C4-2B (cell line): ENCODE measurements at regions not wholly inside any gene's neighbourhood (a gene's known extent, or its start where the extent isn't known, plus 50 kb on each side); places are given as distances from the start of the nearest gene placed in this dataset.
A peak's percentile ranks its signal among the peaks of the same experiment; 100 is the strongest.

Experiments used
- ZFX ChIP-seq: fragments of 450-650 bp; IDR thresholded peaks from 2 replicates; pipeline ENCODE4 v1.6.1; 2017
- TF ChIP-seq, protein P1 (sequence below): fragments of 450-650 bp; conservative IDR thresholded peaks from 2 replicates; pipeline ENCODE4 v1.5.1; 2017; ENCODE audit warnings: mild to moderate bottlenecking

DNA sequence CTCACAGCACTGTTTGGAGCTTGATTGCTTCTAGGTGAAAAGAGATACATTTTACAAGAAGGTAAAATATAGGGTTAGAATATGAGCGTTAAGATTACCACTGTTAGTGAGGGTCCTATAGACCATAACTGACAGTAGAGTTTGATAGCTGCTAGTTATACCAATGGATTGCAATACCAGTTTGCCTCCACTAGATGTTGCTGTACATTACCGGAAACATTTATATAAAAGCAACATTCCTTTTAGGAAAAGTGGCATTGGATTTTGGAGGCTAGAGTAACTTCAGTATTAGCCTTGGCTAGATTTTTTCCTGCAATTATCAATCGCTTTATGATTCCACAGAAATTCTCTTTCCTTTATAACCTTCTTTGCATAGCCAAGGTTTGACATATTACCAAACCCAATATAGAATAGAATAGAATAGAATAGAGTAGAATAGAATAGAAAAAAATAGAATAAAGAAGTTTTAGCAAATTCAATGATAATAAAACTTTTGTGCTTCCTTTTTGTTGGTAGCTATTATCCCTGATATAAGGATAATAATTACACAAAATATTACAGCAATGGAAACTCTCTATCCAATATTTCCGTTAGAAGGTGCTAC lies 1093.6 kb upstream of the ALCAM start:
- TF ChIP-seq, protein P1, sequence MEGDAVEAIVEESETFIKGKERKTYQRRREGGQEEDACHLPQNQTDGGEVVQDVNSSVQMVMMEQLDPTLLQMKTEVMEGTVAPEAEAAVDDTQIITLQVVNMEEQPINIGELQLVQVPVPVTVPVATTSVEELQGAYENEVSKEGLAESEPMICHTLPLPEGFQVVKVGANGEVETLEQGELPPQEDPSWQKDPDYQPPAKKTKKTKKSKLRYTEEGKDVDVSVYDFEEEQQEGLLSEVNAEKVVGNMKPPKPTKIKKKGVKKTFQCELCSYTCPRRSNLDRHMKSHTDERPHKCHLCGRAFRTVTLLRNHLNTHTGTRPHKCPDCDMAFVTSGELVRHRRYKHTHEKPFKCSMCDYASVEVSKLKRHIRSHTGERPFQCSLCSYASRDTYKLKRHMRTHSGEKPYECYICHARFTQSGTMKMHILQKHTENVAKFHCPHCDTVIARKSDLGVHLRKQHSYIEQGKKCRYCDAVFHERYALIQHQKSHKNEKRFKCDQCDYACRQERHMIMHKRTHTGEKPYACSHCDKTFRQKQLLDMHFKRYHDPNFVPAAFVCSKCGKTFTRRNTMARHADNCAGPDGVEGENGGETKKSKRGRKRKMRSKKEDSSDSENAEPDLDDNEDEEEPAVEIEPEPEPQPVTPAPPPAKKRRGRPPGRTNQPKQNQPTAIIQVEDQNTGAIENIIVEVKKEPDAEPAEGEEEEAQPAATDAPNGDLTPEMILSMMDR: peak; percentile 77
- TF ChIP-seq ZFX: no peak
